Sigmoid colon (tissue), 6 donors: ENCODE measurements at regions not wholly inside any gene's neighbourhood (a gene's known extent, or its start where the extent isn't known, plus 50 kb on each side); places are given as distances from the start of the nearest gene placed in this dataset.

Source experiments
- DNase-seq: peaks from one replicate; pipeline ENCODE4 v3.0.0-alpha.2; 2019
- H3K27ac ChIP-seq, 4 donors: fragments of 200-600 bp; sonication (generic); one replicate each; pipeline ENCODE4 v1.5.1; 2016 to 2019; ENCODE audit warnings: mild to moderate bottlenecking in 1 of 4
- H3K27me3 ChIP-seq, 3 donors: fragments of 200-600 bp; sonication (generic); one replicate each; pipeline ENCODE4 v1.5.1; 2019; ENCODE audit warnings: mild to moderate bottlenecking in 1 of 3
- H3K36me3 ChIP-seq, 4 donors: fragments of 200-600 bp; sonication (generic); one replicate each; pipeline ENCODE4 v1.5.1; 2016 to 2019
- H3K4me1 ChIP-seq, 4 donors: fragments of 200-600 bp; sonication (generic); one replicate each; pipeline ENCODE4 v1.5.1; 2017 to 2019
- H3K4me3 ChIP-seq, 4 donors: fragments of 200-600 bp; sonication (generic); one replicate each; pipeline ENCODE4 v1.5.1; 2017 to 2019; ENCODE audit warnings: mild to moderate bottlenecking in 2 of 4, moderate library complexity in 1 of 4
- H3K9me3 ChIP-seq, 4 donors: fragments of 200-600 bp in 3 of 4; sonication (generic) in 3 of 4; one replicate each; pipeline versions ENCODE4 v1.5.1 to v1.6.1; 2013 to 2019
- EP300 ChIP-seq, 4 donors: sonication (generic); formaldehyde crosslinking; IDR thresholded peaks; one replicate each; pipeline ENCODE4 v1.6.1; 2017; ENCODE audit warnings: antibody characterized with exemption in 4 of 4
- POLR2A ChIP-seq, 2 donors: fragments of 450-650 bp; IDR thresholded peaks; one replicate each; pipeline ENCODE4 v1.6.1; 2016; ENCODE audit warnings: antibody characterized with exemption in 2 of 2, mild to moderate bottlenecking in 2 of 2, moderate library complexity in 2 of 2
- POLR2AphosphoS5 ChIP-seq, 4 donors: sonication (generic); formaldehyde crosslinking; IDR thresholded peaks; one replicate each; pipeline ENCODE4 v1.6.1; 2017; ENCODE audit warnings: antibody characterized with exemption in 4 of 4
- WGBS, 2 donors: extraction: QIAGEN DNeasy Blood & Tissue Kit; methylation state at CpG; one replicate each; pipeline ENCODE4 v1.1.7; 2013; 5-methylcytosine and 5-hydroxymethylcytosine counted together
- intact Hi-C: fragments of 100-400 bp; cut with DNase I; formaldehyde crosslinking; loops from one replicate; pipeline ENCODE4 v1.15.1; 2023
- TF ChIP-seq, protein P1 (sequence below), 4 experiments: fragments of 450-650 bp in 3 of 4; fragments of 200-600 bp in 1 of 4; IDR thresholded peaks; one replicate each; pipeline ENCODE4 v1.5.1; 2016 to 2019; ENCODE audit warnings: antibody characterized with exemption in 4 of 4, mild to moderate bottlenecking in 3 of 4, moderate library complexity in 2 of 4
- donor health status: healthy with polysubstance abuse.
- donor health status: healthy.

DNA sequence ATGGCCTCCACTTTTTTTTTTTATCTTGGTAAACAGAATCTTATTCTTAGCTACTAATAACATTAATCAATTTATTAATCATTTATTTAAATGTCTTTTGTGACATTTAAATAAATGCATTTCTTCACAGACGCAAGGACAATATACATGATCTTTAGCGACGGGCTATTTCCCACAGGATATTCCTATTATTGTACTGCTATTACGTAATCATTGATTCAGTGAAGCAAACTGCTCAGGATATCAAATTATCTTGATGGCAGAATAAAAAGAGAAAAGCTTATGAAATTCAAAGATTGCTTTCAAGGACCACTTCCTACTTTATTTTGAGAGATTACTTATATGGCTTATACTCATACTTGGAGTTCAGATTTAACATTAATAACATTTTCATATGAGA, 114.1 kb downstream of the FAM9B start:
- DNase-seq = no peak
- intact Hi-C loops = no loop called here
- no peaks in the 10 kb centered on the region for H3K27me3 ChIP-seq
- TF ChIP-seq, protein P1, sequence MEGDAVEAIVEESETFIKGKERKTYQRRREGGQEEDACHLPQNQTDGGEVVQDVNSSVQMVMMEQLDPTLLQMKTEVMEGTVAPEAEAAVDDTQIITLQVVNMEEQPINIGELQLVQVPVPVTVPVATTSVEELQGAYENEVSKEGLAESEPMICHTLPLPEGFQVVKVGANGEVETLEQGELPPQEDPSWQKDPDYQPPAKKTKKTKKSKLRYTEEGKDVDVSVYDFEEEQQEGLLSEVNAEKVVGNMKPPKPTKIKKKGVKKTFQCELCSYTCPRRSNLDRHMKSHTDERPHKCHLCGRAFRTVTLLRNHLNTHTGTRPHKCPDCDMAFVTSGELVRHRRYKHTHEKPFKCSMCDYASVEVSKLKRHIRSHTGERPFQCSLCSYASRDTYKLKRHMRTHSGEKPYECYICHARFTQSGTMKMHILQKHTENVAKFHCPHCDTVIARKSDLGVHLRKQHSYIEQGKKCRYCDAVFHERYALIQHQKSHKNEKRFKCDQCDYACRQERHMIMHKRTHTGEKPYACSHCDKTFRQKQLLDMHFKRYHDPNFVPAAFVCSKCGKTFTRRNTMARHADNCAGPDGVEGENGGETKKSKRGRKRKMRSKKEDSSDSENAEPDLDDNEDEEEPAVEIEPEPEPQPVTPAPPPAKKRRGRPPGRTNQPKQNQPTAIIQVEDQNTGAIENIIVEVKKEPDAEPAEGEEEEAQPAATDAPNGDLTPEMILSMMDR (IDR thresholded peaks at IDR 0.05) = no peak
- no peak for TF ChIP-seq EP300 (IDR thresholded peaks at IDR 0.05)
- TF ChIP-seq POLR2AphosphoS5 (IDR thresholded peaks at IDR 0.05) = no peak
- TF ChIP-seq POLR2A (IDR thresholded peaks at IDR 0.05) = no peak
- peaks cover 0 to 5% (median 1%) of the 10 kb centered on the region in 4 donors for H3K4me1 ChIP-seq
- no peak overlapping the region for H3K4me3 ChIP-seq
- no peaks in the 10 kb centered on the region for H3K9me3 ChIP-seq
- no peak overlapping the region for H3K27ac ChIP-seq
- H3K36me3 ChIP-seq = no peaks in the 10 kb centered on the region
- WGBS, 2 donors = 90% methylated on average over 4 of the region's 4 CpGs

DNA sequence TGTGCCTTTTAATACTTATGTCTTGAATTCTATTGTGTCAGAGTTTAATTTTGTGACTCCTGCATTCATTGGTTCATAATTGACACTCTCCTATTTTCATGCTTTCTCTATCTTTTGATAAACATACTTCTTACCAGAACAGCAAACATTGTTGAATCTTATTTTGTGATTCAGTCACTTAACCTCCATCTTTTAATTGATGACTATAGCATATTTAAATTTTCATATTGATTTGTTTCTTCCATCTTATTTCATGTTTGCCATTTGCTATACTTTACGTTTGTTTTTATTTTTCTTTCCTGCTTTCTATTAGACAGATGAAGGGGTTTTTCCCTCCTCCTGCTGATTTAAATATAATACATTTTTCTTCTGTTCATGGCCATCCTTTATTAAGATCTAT, 115.5 kb upstream of the FAM9A start:
- no peak for DNase-seq
- no peaks in the 10 kb centered on the region for H3K27me3 ChIP-seq
- no peaks in the 10 kb centered on the region for H3K9me3 ChIP-seq
- no peak overlapping the region for H3K27ac ChIP-seq
- H3K36me3 ChIP-seq = no peaks in the 10 kb centered on the region
- TF ChIP-seq EP300 (IDR thresholded peaks at IDR 0.05) = no peak
- TF ChIP-seq, protein P1 (IDR thresholded peaks at IDR 0.05) = no peak
- TF ChIP-seq POLR2AphosphoS5 (IDR thresholded peaks at IDR 0.05) = no peak
- TF ChIP-seq POLR2A (IDR thresholded peaks at IDR 0.05) = no peak
- H3K4me3 ChIP-seq = no peak overlapping the region
- H3K4me1 ChIP-seq = peaks cover 0 to 18% (median 8%) of the 10 kb centered on the region in 4 donors
- intact Hi-C loops = no loop called here
- WGBS, 2 donors = 68 to 75% methylated on average over 1 of the region's 1 CpG

DNA sequence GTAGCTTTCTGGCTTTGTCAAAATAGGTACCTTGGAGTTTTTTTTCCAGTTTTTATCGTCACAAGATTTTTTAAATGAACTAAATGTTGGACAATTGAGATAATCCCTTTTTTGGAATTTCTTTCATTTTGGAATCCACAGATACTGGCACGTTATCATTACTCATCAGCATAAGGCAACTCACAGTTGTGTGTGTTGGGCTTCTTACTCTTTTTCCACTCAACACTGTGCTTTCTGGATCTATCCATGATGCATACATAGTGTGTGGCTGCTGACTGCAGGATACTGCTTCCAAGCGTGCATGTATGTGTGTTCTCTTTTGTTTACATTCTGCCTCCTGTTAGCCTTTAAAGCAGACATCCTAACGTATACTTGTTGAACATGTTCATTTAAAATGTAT, 113.5 kb upstream of the FAM9A start:
- 55 to 63% methylated on average over 4 of the region's 4 CpGs for WGBS, 2 donors
- Histone ChIP-seq H3K27me3 (no peaks in the 10 kb centered on the region), H3K4me3 (no peak overlapping the region), H3K36me3 (no peaks in the 10 kb centered on the region), H3K4me1 (peaks cover 0 to 18% (median 8%) of the 10 kb centered on the region in 4 donors), H3K27ac (peak overlapping the region in 3 of 4 donors; percentile 57 to 73 (median 72)), H3K9me3 (no peaks in the 10 kb centered on the region)
- no peak for DNase-seq
- intact Hi-C loops = no loop called here
- TF ChIP-seq POLR2A (IDR thresholded peaks at IDR 0.05) = no peak
- TF ChIP-seq EP300 (IDR thresholded peaks at IDR 0.05) = no peak
- no peak for TF ChIP-seq POLR2AphosphoS5 (IDR thresholded peaks at IDR 0.05)
- TF ChIP-seq, protein P1 (IDR thresholded peaks at IDR 0.05) = no peak

DNA sequence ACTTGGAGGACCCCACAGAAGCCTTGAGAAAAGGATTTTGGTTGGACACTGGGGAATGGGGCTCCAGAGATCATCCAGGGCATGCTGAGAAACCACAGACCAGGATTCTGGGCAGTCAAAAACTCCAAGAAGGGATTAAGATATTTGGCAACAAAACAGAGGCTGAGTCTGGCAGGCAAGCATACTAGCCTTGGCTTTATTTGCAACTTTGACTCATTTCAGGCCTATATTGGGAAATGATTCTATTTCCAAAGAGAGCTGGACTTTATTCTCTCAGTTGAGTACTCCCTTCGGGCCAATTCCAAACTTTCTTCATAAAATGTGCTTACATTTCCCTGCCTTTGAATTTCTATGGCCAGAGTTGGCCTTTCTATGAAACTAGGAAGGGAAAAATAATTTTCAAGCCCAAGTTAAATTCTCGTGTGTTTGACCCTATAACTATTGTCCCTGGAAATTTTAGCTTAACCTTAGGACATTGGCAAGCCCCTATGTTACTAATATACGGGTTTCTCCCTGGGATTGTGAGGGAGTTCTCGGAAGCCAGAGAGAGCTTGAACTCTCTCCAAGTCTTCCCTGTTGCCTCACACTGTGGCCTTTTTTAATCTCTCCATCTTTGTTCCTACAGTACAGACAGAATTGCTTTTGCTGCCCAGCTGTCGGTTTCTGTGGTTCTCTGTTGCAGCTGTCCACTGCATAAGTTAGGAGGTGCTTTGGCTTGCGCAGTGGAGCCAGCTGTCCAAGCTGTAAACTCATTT, 112.6 kb upstream of the FAM9A start:
- TF ChIP-seq EP300 (IDR thresholded peaks at IDR 0.05) = no peak
- TF ChIP-seq POLR2AphosphoS5 (IDR thresholded peaks at IDR 0.05) = peak; percentile 5 to 41 (median 10)
- peak overlapping the region; percentile 57 to 73 (median 68) for H3K27ac ChIP-seq
- no peaks in the 10 kb centered on the region for H3K9me3 ChIP-seq
- H3K27me3 ChIP-seq = no peaks in the 10 kb centered on the region
- peaks cover 0 to 18% (median 8%) of the 10 kb centered on the region in 4 donors for H3K4me1 ChIP-seq
- 71 to 72% methylated on average over 6 of the region's 6 CpGs for WGBS, 2 donors
- intact Hi-C loops = no loop called here
- H3K36me3 ChIP-seq = no peaks in the 10 kb centered on the region
- peak; percentile 78 for DNase-seq
- H3K4me3 ChIP-seq = no peak overlapping the region

DNA sequence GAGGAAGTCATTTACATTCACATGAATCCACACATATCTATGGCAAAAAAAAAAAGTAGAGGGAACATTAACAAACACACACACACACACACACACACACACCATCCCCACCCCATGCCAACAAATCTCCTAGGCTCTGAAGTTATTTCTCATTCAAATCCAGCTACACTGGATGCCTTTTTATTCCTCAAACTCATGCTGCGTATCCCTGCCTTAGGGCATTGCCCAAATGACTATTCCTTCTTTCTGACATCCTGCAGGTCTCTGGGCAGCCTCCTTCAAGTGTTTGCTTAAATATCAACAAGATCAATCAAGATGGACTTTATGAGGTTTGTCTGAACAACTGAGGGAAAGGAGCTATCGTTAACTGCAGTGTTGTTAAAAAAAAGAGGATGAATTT, 106.5 kb upstream of the FAM9A start:
- no peaks in the 10 kb centered on the region for H3K27me3 ChIP-seq
- no peak overlapping the region for H3K27ac ChIP-seq
- no peak overlapping the region for H3K4me3 ChIP-seq
- no peak for DNase-seq
- H3K36me3 ChIP-seq = no peaks in the 10 kb centered on the region
- 36 to 60% methylated on average over 2 of the region's 2 CpGs for WGBS, 2 donors
- no peaks in the 10 kb centered on the region for H3K9me3 ChIP-seq
- intact Hi-C loops = no loop called here
- TF ChIP-seq POLR2AphosphoS5 (IDR thresholded peaks at IDR 0.05) = peak in 2 of 4 donors; percentile 8 to 46
- no peak for TF ChIP-seq POLR2A (IDR thresholded peaks at IDR 0.05)
- no peak for TF ChIP-seq EP300 (IDR thresholded peaks at IDR 0.05)
- H3K4me1 ChIP-seq = no peaks in the 10 kb centered on the region
